ENCODE measurements at regions not wholly inside any gene's neighbourhood (a gene's known extent, or its start where the extent isn't known, plus 50 kb on each side); places are given as distances from the start of the nearest gene placed in this dataset.

GRCh38 chr2:183825710-183826109 is 701.5 kb downstream of the NUP35 start:
- no peak for TF ChIP-seq CTCF (IDR thresholded peaks at IDR 0.05)
- TF ChIP-seq POLR2A (IDR thresholded peaks at IDR 0.05), result no peak

Measured in Peyer's patch (tissue), 4 donors.